T-cell (primary cell): ENCODE measurements at regions not wholly inside any gene's neighbourhood (a gene's known extent, or its start where the extent isn't known, plus 50 kb on each side); places are given as distances from the start of the nearest gene placed in this dataset.

ENCODE experiments used
- ATAC-seq, 4 experiments: fragments of 200-7000 bp in 3 of 4; fragments of 150-1000 bp in 1 of 4; cut with Tn5 transposase; replicated peaks in 1 of 4; 1 replicate in 3 of 4; 2 replicates in 1 of 4; pipeline ENCODE4 v1.10.0; 2021; ENCODE audit warnings: moderate library complexity in 3 of 4, mild to moderate bottlenecking in 2 of 4, moderate number of reproducible peaks in 1 of 4
- CTCF ChIA-PET, 2 donors: fragments of 300-600 bp; sonication (Branson Sonifier 250); formaldehyde crosslinking; loops; one replicate each; lab custom pipeline; 2022; ENCODE audit warnings: antibody characterized with exemption in 2 of 2; lab: Charles Lee
- POLR2A ChIA-PET, 2 donors: fragments of 300-600 bp; sonication (Branson Sonifier 250); formaldehyde crosslinking; loops; one replicate each; lab custom pipeline; 2022; ENCODE audit warnings: antibody characterized with exemption in 2 of 2; lab: Charles Lee
- DNase-seq, 35 experiments: peaks; one replicate each; pipeline versions ENCODE4 v3.0.0 to v3.0.0-alpha.2; 2013 to 2023
- H3K27ac ChIP-seq: one replicate; pipeline ENCODE4 v1.5.1; 2013; ENCODE audit warnings: low read length
- H3K27me3 ChIP-seq, 2 experiments: replicated peaks in 1 of 2; 1 replicate in 1 of 2; 2 replicates in 1 of 2; pipeline versions ENCODE4 v1.6.1 to v1.7.0; 2013; ENCODE audit warnings: low read length in 1 of 2, mixed read lengths in 1 of 2; ENCODE audit not compliant: control insufficient read depth in 2 of 2, insufficient read depth in 2 of 2; ENCODE audit errors: extremely low read depth in 1 of 2
- H3K36me3 ChIP-seq, 2 donors: 1 replicate in 1 of 2; 2 replicates in 1 of 2; pipeline versions ENCODE4 v1.6.1 to v1.7.0; 2013; ENCODE audit warnings: low read length in 1 of 2; ENCODE audit not compliant: control insufficient read depth in 2 of 2, insufficient read depth in 1 of 2; ENCODE audit errors: extremely low read depth in 1 of 2
- H3K4me1 ChIP-seq, 2 experiments: 1 replicate in 1 of 2; 2 replicates in 1 of 2; pipeline versions ENCODE4 v1.6.1 to v1.7.0; 2013; ENCODE audit warnings: low read length in 2 of 2, mixed read lengths in 1 of 2; ENCODE audit not compliant: insufficient read depth in 2 of 2, control insufficient read depth in 1 of 2; ENCODE audit errors: extremely low read depth in 1 of 2
- H3K4me3 ChIP-seq, 2 donors: 1 replicate in 1 of 2; 2 replicates in 1 of 2; pipeline versions ENCODE4 v1.5.1 to v1.7.0; 2013; ENCODE audit warnings: mild to moderate bottlenecking in 2 of 2, low read length in 1 of 2, moderate library complexity in 1 of 2; ENCODE audit not compliant: control insufficient read depth in 1 of 2; ENCODE audit errors: extremely low read depth in 1 of 2
- H3K9me3 ChIP-seq: 2 replicates; pipeline ENCODE4 v1.7.0; 2013
- H3K27ac Mint-ChIP-seq, 2 donors: one replicate each; pipeline ENCODE4 v1.8.0; 2020 to 2021; ENCODE audit warnings: mild to moderate bottlenecking in 2 of 2, mixed read lengths in 2 of 2
- H3K27me3 Mint-ChIP-seq, 2 donors: one replicate each; pipeline ENCODE4 v1.8.0; 2021 to 2022; ENCODE audit warnings: mixed read lengths in 2 of 2
- H3K36me3 Mint-ChIP-seq: one replicate; pipeline ENCODE4 v1.8.0; 2021; ENCODE audit warnings: mixed read lengths
- H3K4me1 Mint-ChIP-seq, 3 donors: one replicate each; pipeline ENCODE4 v1.8.0; 2020 to 2022; ENCODE audit warnings: mixed read lengths in 3 of 3, mild to moderate bottlenecking in 1 of 3
- H3K4me3 Mint-ChIP-seq, 3 donors: one replicate each; pipeline ENCODE4 v1.8.0; 2020 to 2022; ENCODE audit warnings: mild to moderate bottlenecking in 3 of 3, mixed read lengths in 3 of 3, moderate library complexity in 3 of 3
- H3K9me3 Mint-ChIP-seq, 3 donors: one replicate each; pipeline ENCODE4 v1.8.0; 2020 to 2022; ENCODE audit warnings: mixed read lengths in 3 of 3
- WGBS: methylation state at CpG from one replicate; pipeline ENCODE4 v1.1.5; 2013; ENCODE audit warnings: missing lambda C conversion rate; ENCODE audit not compliant: insufficient coverage; 5-methylcytosine and 5-hydroxymethylcytosine counted together

DNA sequence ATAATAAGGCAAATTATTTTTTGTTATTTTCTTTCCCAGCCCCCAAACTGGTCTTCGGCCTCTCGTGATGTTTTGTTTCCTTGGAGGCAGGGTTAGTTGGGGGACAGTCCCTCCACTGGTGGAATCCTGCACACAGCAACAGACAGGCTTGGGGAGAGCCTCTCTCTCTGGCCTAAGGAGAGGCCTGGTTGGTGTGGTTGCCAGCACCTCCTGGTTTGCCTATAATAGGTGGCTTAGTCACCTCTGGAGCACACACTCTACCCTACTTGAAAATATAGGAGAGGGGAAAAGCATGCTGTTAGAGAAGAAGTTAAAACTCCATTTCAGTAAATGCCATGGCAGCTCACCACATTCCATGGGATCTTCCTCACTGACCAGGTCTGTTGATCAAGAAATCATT lies 417.2 kb upstream of the MEIS1 start:
- Mint-ChIP-seq H3K27ac (no peak overlapping the region), H3K27me3 (peaks cover 0 to 5% of the 10 kb centered on the region in 2 donors), H3K4me1 (no peaks in the 10 kb centered on the region), H3K4me3 (no peak overlapping the region), H3K9me3 (peaks cover 4 to 13% (median 4%) of the 10 kb centered on the region in 3 donors), H3K36me3 (no peaks in the 10 kb centered on the region)
- H3K36me3 ChIP-seq: no peaks in the 10 kb centered on the region
- WGBS: no CpG with 5 or more reads among the region's 2 CpGs
- H3K4me3 ChIP-seq: no peak overlapping the region
- DNase-seq (no peak), ATAC-seq (no peak)
- no peaks in the 10 kb centered on the region for H3K9me3 ChIP-seq
- no peaks in the 10 kb centered on the region for H3K4me1 ChIP-seq
- ChIA-PET CTCF (no interaction called here), POLR2A (no interaction called here)
- no peaks in the 10 kb centered on the region for H3K27me3 ChIP-seq
- no peak overlapping the region for H3K27ac ChIP-seq

- no peak for DNase-seq
- WGBS: 90% methylated on average over 2 of the region's 6 CpGs
- Mint-ChIP-seq H3K9me3 (peaks cover 6 to 18% (median 10%) of the 10 kb centered on the region in 3 donors), H3K4me3 (no peak overlapping the region), H3K27ac (no peak overlapping the region), H3K27me3 (peaks cover 0 to 5% of the 10 kb centered on the region in 2 donors), H3K36me3 (no peaks in the 10 kb centered on the region), H3K4me1 (no peaks in the 10 kb centered on the region)
- H3K9me3 ChIP-seq: no peaks in the 10 kb centered on the region
- H3K27ac ChIP-seq: no peak overlapping the region
- ChIA-PET CTCF (no interaction called here), POLR2A (no interaction called here)
- no peak for ATAC-seq
- H3K4me1 ChIP-seq: no peaks in the 10 kb centered on the region
- no peak overlapping the region for H3K4me3 ChIP-seq
- no peaks in the 10 kb centered on the region for H3K27me3 ChIP-seq
- no peaks in the 10 kb centered on the region for H3K36me3 ChIP-seq
Measured at GRCh38 chr2:66014450-66014849, 420.5 kb upstream of the MEIS1 start.

DNA sequence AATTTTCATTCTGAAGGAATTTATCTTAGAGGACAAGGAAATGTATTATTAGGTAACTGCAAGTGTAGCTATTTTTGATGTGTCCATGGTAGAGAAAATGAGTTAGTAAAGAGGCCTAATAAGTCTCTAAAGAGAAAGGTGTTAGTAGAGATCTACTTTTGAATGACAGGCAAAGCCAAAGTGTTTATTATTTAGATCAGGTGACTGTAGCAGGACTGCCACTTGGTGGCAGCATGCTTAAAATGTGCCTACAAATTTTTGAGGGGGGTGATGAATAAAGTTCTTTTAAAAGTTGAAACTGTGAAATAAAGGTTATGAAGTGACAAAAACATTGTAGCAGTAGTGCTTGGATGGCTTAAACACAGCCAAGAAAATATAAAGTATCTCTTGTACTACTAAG lies 421.5 kb upstream of the MEIS1 start:
- ChIA-PET POLR2A (no interaction called here), CTCF (no interaction called here)
- H3K4me1 Mint-ChIP-seq: no peaks in the 10 kb centered on the region
- no peak for ATAC-seq
- H3K4me3 Mint-ChIP-seq: no peak overlapping the region
- DNase-seq: no peak
- Histone ChIP-seq H3K4me3 (no peak overlapping the region), H3K27ac (no peak overlapping the region), H3K27me3 (no peaks in the 10 kb centered on the region), H3K4me1 (no peaks in the 10 kb centered on the region), H3K9me3 (no peaks in the 10 kb centered on the region), H3K36me3 (no peaks in the 10 kb centered on the region)
- peaks cover 6 to 15% (median 10%) of the 10 kb centered on the region in 3 donors for H3K9me3 Mint-ChIP-seq
- H3K36me3 Mint-ChIP-seq: no peaks in the 10 kb centered on the region
- H3K27ac Mint-ChIP-seq: no peak overlapping the region
- peaks cover 0 to 5% of the 10 kb centered on the region in 2 donors for H3K27me3 Mint-ChIP-seq

DNA sequence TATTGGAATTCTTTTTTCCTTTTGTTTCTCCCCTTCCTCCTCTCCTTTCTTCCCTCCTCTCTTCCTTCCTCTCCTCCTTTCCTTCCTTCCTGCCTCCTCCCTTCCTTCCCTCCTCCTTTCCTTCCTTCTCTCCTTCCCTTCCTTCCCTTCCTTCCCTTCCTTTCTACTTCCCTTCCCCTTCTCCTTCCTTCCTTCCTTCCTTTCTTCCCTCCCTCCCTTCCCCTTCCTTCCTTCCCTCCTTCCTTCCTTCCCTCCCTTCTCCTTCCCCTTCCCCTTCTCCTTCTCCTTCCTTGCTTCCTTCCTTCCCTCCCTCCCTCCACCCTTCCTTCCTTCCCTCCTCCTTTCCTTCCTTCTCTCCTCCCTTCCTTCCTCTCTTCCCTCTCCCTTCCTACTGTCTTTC lies 431.0 kb upstream of the MEIS1 start:
- Mint-ChIP-seq H3K27ac (no peak overlapping the region), H3K9me3 (peaks cover 4% of the 10 kb centered on the region in 3 donors), H3K27me3 (peaks cover 3% of the 10 kb centered on the region in 2 donors), H3K4me3 (no peak overlapping the region), H3K4me1 (no peaks in the 10 kb centered on the region), H3K36me3 (no peaks in the 10 kb centered on the region)
- H3K36me3 ChIP-seq: no peaks in the 10 kb centered on the region
- ChIA-PET POLR2A (no interaction called here), CTCF (no interaction called here)
- H3K4me1 ChIP-seq: no peaks in the 10 kb centered on the region
- no peak overlapping the region for H3K4me3 ChIP-seq
- H3K9me3 ChIP-seq: no peaks in the 10 kb centered on the region
- no peaks in the 10 kb centered on the region for H3K27me3 ChIP-seq
- no peak overlapping the region for H3K27ac ChIP-seq
- no peak for ATAC-seq
- DNase-seq: no peak

GRCh38 chr2:66001538-66001937 lies 433.4 kb upstream of the MEIS1 start:
- ATAC-seq: no peak
- Histone ChIP-seq H3K4me3 (no peak overlapping the region), H3K27ac (no peak overlapping the region), H3K36me3 (no peaks in the 10 kb centered on the region), H3K27me3 (no peaks in the 10 kb centered on the region), H3K9me3 (no peaks in the 10 kb centered on the region), H3K4me1 (no peaks in the 10 kb centered on the region)
- Mint-ChIP-seq H3K4me1 (no peaks in the 10 kb centered on the region), H3K4me3 (no peak overlapping the region), H3K9me3 (peaks cover 4% of the 10 kb centered on the region in 3 donors), H3K27ac (no peak overlapping the region), H3K27me3 (peaks cover 3% of the 10 kb centered on the region in 2 donors), H3K36me3 (no peaks in the 10 kb centered on the region)
- DNase-seq: no peak
- no CpG with 5 or more reads among the region's 2 CpGs for WGBS
- ChIA-PET CTCF (no interaction called here), POLR2A (no interaction called here)

DNA sequence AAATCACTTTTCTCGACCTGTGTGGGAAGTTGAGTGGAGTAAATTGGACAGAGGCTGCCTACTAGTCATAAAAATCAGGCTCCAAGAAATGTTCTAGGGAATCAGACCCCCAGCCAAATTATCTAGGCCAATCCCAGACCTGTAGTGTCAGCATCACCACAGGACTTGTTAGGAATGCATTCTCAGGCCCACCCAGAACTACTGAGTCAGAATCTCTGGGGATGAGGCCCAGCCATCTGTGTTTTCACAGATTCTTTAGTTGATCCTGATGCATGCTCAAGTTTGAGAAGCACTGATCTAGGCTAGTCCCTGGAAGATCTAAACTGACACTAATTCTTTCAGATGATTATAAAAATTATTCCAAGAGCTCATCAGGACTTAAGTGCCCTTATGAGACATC lies 434.0 kb upstream of the MEIS1 start:
- Mint-ChIP-seq H3K9me3 (peaks cover 4% of the 10 kb centered on the region in 3 donors), H3K27me3 (peaks cover 3% of the 10 kb centered on the region in 2 donors), H3K4me3 (no peak overlapping the region), H3K36me3 (no peaks in the 10 kb centered on the region), H3K4me1 (no peaks in the 10 kb centered on the region), H3K27ac (no peak overlapping the region)
- no peaks in the 10 kb centered on the region for H3K27me3 ChIP-seq
- ATAC-seq: no peak
- H3K9me3 ChIP-seq: no peaks in the 10 kb centered on the region
- POLR2A ChIA-PET: no interaction called here
- no peak overlapping the region for H3K27ac ChIP-seq
- no peaks in the 10 kb centered on the region for H3K36me3 ChIP-seq
- no CpG with 5 or more reads among the region's 1 CpG for WGBS
- CTCF ChIA-PET: no interaction called here
- no peaks in the 10 kb centered on the region for H3K4me1 ChIP-seq
- H3K4me3 ChIP-seq: no peak overlapping the region
- no peak for DNase-seq

GRCh38 chr2:65999796-66000195 lies 435.1 kb upstream of the MEIS1 start:
- Mint-ChIP-seq H3K27ac (no peak overlapping the region), H3K4me1 (no peaks in the 10 kb centered on the region), H3K9me3 (peaks cover 2 to 4% (median 4%) of the 10 kb centered on the region in 3 donors), H3K36me3 (no peaks in the 10 kb centered on the region), H3K27me3 (peaks cover 3% of the 10 kb centered on the region in 2 donors), H3K4me3 (no peak overlapping the region)
- 75% methylated on average over 1 of the region's 2 CpGs for WGBS
- Histone ChIP-seq H3K36me3 (no peaks in the 10 kb centered on the region), H3K27me3 (no peaks in the 10 kb centered on the region), H3K4me3 (no peak overlapping the region), H3K4me1 (no peaks in the 10 kb centered on the region), H3K9me3 (no peaks in the 10 kb centered on the region), H3K27ac (no peak overlapping the region)
- ChIA-PET CTCF (interaction anchor here in 1 of 2 donors (0.8 kb wide), 1 partner anchor 1467 kb away, joined by 6 read pairs; no protein-coding TSS in a partner anchor), POLR2A (no interaction called here)
- ATAC-seq (no peak), DNase-seq (no peak)
